HG03460 (cell line): ENCODE measurements at regions not wholly inside any gene's neighbourhood (a gene's known extent, or its start where the extent isn't known, plus 50 kb on each side); places are given as distances from the start of the nearest gene placed in this dataset.

Experiments
- ATAC-seq: cut with Tn5 transposase; IDR thresholded peaks from one replicate; pipeline ENCODE4 v1.9.1; 2021; ENCODE audit not compliant: unreplicated experiment

DNA sequence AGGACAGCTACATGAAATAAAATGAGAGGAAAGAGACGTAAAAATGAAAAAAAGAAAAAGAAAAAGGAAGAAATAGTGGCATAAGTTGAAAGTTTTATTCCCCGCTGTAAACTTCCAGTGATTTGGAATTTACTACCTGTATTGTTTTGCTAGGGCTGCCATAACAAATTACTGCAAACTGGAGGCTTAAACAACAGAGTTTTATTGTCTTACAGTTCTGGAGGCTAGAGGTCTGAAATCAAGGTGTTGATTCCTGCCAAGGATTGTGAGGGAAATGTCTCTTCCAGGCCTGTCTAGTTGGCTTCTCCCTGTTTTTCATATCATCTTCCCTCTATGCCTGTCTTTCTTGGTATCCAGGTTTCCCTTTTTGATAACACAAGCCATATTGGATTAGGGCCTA, 119.4 kb upstream of the PACRGL start:
- ATAC-seq: no peak

DNA sequence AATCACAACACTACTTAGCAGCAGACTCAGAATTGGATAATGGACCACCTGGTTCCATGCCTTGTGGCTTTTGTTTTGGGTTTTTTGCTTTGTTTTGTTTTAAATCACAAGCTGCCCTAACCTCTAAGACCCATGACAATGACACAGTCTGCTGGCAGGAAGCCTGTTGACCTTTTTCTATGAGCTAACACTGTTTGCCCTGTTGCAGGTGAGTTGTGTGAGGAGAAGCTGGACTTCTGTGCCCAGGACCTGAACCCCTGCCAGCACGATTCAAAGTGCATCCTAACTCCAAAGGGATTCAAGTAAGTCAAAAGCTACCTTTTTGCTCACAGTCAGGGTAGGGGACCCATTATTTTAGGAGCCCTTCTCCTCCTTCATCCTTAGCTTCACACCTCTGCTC, 110.8 kb upstream of the PACRGL start:
- no peak for ATAC-seq

DNA sequence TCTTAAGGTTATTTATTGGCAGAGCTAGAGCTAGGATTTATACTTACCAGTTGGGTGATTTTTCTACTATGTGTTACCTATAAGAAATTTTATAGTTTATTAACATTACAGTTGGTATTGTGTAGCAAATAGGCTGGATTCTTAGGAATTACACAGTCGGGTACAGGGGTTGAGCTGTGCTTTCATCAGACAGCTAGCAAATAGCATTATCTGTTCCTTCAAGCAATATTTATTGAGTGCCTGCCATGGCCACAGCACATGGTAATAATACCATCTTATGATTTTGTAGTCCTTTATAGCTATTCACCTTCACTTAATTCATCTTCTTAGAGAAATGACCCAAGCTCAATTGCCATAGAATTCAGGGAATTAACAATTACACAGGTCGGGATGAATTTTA, 109.4 kb upstream of the PACRGL start:
- no peak for ATAC-seq

DNA sequence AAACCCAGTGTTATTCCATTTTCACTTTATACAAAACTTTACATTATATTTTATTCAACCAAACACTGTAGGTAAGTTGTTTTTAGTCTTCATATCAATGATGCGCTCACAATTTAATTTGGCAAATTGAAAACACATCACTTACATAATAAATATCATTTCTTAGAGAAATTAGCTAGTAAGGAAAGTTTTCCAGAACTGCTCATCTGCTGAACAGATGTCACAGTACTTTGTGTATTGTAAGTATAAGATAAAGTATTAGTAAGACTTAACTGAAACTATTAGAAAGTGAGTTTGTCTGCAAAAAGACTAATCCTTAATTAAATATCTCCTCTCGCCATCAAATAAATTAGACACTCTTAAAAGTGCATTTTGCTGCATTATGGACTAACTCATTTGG, 108.7 kb upstream of the PACRGL start:
- no peak for ATAC-seq

DNA sequence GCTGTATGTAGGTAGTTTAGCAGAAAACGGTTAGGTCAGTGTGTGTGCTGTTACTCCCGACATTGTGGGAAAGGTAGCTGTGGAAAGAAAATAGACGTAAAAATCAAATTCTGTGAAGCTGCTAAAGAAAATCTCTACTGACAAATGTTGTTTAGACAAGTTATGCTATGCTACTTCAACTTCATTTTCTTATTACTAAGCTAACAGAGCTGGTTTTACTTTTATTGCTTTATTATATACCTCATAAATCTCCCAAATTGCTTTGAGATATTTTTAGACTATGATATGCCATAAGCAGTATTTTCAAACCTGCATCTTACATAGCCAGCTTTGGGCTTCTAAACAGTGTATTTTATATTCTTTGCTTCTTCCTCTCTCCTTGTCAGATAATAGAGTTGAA, 108.2 kb upstream of the PACRGL start:
- no peak for ATAC-seq

DNA sequence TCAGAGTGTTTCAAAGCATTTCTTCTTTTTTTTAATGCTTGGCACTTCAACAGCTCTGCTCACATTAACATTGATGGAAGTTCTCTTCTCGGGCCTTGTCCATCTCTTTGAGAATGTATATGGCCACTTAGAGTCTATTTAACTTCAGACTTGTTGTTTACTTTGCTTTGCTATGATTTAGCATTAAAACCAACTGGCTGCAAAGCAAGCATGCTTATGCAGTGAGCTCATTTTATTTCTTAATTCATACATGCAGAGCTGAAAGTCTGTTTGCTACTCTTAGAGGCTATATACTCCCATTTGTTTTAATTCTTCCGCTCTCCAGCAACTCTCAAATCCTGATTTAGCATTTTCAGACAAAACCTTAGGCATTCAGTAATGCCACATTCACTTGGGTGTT, 107.6 kb upstream of the PACRGL start:
- ATAC-seq: no peak

GRCh38 chr4:20598626-20599025, 101.6 kb upstream of the PACRGL start:
- no peak for ATAC-seq

GRCh38 chr4:20603671-20604313, 96.5 kb upstream of the PACRGL start:
- ATAC-seq: no peak

GRCh38 chr4:20612313-20612712, 87.9 kb upstream of the PACRGL start:
- no peak for ATAC-seq

- no peak for ATAC-seq
Observed at GRCh38 chr4:20614816-20615215, 85.4 kb upstream of the PACRGL start.

- ATAC-seq: no peak
Observed at GRCh38 chr4:20615486-20616260, 84.6 kb upstream of the PACRGL start.

DNA sequence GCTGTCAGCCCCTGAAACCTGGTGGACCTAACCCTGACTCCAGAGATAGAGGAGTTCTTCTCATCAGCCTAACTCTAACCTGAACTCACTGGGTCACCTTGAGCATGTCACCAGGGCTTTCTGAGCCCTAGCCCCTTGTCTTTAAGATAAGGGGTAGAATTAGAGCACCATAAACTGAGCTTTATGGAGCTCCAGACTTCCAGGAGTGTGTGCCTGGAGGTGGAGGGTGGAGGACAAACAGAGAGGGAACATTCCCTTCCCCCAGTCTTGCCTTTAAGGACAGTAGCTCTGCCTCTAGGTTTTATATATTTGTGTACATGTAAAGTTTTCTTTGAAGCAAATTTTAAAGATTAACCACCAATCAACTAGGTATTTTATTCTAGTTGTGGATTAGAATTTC, 83.9 kb upstream of the PACRGL start:
- no peak for ATAC-seq

GRCh38 chr4:20616848-20617247, 83.4 kb upstream of the PACRGL start:
- ATAC-seq: no peak

DNA sequence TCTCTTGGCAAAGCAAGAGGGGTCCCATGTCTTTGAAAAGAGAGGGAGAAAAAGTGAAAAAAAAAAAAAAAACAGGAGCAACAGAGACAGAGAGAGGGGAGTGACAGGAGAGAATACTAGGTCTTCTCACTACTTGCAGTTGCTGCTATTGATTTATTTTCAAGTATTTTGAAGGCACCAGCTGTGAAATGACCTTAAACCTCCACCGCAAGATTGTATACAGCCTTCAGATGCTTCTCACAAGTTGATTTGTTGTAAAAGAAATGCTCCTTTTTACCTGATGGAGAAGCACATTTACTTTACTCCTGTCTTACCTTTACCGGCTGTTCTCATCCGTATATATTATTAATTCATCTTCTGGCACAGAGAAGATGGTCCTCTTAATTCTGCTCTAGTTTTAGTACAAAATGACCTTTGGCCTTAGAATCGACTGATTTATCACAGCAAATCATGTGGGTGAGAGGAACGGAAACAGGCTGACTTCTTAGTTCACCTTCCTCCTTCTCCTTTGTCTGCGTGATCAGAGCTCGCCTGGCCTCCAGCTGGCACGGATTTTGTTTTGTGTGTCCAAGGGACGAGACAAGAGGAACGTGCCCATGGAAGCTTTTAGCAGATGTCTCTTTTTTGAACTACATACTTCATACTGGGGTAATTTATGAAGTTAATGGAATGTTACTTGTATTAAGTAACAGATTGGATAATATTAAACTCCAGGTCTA, 82.4 kb upstream of the PACRGL start:
- no peak for ATAC-seq

- no peak for ATAC-seq
Observed at GRCh38 chr4:20618731-20619130, 81.5 kb upstream of the PACRGL start.

- ATAC-seq: no peak
Observed at GRCh38 chr4:20621476-20621875, 78.8 kb upstream of the PACRGL start.

DNA sequence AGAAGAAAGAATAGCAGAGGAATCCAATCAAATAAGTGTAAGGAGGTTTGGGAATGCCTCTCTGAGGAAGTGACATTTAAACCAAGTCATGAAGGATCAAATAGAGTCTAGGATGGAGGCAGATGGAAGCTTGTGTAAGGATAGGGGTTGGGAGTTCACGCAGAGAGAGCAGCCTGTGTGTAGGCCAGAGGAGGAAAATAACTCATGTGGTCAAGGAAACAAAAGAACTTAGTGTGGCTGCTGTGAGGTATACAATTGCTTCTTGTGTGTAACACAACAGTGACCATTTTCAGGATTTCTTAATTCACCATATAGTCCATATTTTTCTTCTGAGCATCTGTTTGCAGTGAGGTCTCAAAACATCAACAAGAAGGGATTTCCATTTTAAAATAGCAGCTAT, 77.6 kb upstream of the PACRGL start:
- no peak for ATAC-seq

- ATAC-seq: no peak
Observed at GRCh38 chr4:20623939-20624338, 76.3 kb upstream of the PACRGL start.

- ATAC-seq: no peak
Observed at GRCh38 chr4:20624793-20625374, 75.4 kb upstream of the PACRGL start.

GRCh38 chr4:20625426-20625825, 74.8 kb upstream of the PACRGL start:
- no peak for ATAC-seq

GRCh38 chr4:20626326-20627005, 73.8 kb upstream of the PACRGL start:
- no peak for ATAC-seq
